GM12865 (cell line): ENCODE measurements at regions not wholly inside any gene's neighbourhood (a gene's known extent, or its start where the extent isn't known, plus 50 kb on each side); places are given as distances from the start of the nearest gene placed in this dataset.
"Not testable (repeated sequence)": the region's sequence is repeated elsewhere in the genome, so short reads cannot be mapped to it uniquely, and the experiment has no call there.

Source experiments
- DNase-seq: peaks from one replicate; pipeline ENCODE4 v3.0.0; 2010; ENCODE audit warnings: low read depth
- H3K4me3 ChIP-seq: 2 replicates; pipeline ENCODE4 v1.5.1; 2011; ENCODE audit warnings: mild to moderate bottlenecking, low read depth, low read length, control low read depth
- CTCF ChIP-seq: IDR thresholded peaks from 2 replicates; pipeline ENCODE4 v1.5.1; 2011; ENCODE audit warnings: low read length, control low read depth, low read depth, inconsistent platforms; ENCODE audit not compliant: insufficient read depth; ENCODE audit errors: missing control alignments

GRCh38 chr3:176615826-176616225 is 581.5 kb downstream of the TBL1XR1 start:
- no peak overlapping the region for H3K4me3 ChIP-seq
- TF ChIP-seq CTCF: no peak
- no peak for DNase-seq

GRCh38 chr3:176611703-176612102 is 585.6 kb downstream of the TBL1XR1 start:
- no peak for DNase-seq
- no peak for TF ChIP-seq CTCF
- no peak overlapping the region for H3K4me3 ChIP-seq

GRCh38 chr3:176609361-176609760 is 587.9 kb downstream of the TBL1XR1 start:
- no peak overlapping the region for H3K4me3 ChIP-seq
- no peak for TF ChIP-seq CTCF
- no peak for DNase-seq

- not testable (repeated sequence) for DNase-seq, H3K4me3 ChIP-seq
These were observed 591.7 kb downstream of the TBL1XR1 start for GRCh38 chr3:176605553-176605952.

- no peak for TF ChIP-seq CTCF
- no peak overlapping the region for H3K4me3 ChIP-seq
- DNase-seq: no peak
These were observed 602.0 kb downstream of the TBL1XR1 start for GRCh38 chr3:176595307-176595706.

- no peak overlapping the region for H3K4me3 ChIP-seq
- no peak for DNase-seq
- TF ChIP-seq CTCF: no peak
These were observed 606.6 kb downstream of the TBL1XR1 start for GRCh38 chr3:176590722-176591121.

- H3K4me3 ChIP-seq: no peak overlapping the region
- DNase-seq: peak; percentile 17
- no peak for TF ChIP-seq CTCF
These were observed 610.2 kb downstream of the TBL1XR1 start for GRCh38 chr3:176587089-176587488.
